ENCODE measurements at regions not wholly inside any gene's neighbourhood (a gene's known extent, or its start where the extent isn't known, plus 50 kb on each side); places are given as distances from the start of the nearest gene placed in this dataset.
A peak's percentile ranks its signal among the peaks of the same experiment; 100 is the strongest.
"Not testable (repeated sequence)": the region's sequence is repeated elsewhere in the genome, so short reads cannot be mapped to it uniquely, and the experiment has no call there.

GRCh38 chr10:60623627-60624026 is 154.7 kb upstream of the CDK1 start:
- DNase-seq (ENCODE audit: extremely low read depth, low read depth, low spot score): no peak

- DNase-seq (ENCODE audit: extremely low read depth, low read depth, low spot score): no peak
Measured at GRCh38 chr10:60621018-60621417, 157.3 kb upstream of the CDK1 start.

DNA sequence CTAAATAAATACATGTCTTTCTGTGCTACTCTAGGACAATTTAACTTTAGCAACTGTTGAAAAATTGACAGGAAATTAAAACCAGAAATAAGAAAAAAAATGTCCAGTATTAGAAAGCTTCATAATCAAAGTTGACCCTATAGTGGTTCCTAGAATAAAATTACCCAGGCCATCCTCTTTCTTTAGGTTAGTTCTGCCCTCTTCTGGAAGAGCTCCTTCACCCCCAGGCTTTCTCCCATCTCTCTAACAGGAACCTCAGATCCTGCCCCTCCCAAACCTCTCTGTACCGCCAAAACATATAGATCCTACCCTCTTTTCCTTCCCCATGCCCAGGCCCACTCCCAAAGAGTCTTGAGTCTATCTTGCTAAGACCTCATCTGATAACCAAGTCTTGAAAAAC is 159.4 kb upstream of the CDK1 start:
- no peak for DNase-seq (ENCODE audit: extremely low read depth, low read depth, low spot score)

GRCh38 chr10:60615541-60615940 is 162.7 kb upstream of the CDK1 start:
- no peak for DNase-seq (ENCODE audit: extremely low read depth, low read depth, low spot score)

- no peak for DNase-seq (ENCODE audit: extremely low read depth, low read depth, low spot score)
Measured at GRCh38 chr10:60614363-60614762, 163.9 kb upstream of the CDK1 start.

DNA sequence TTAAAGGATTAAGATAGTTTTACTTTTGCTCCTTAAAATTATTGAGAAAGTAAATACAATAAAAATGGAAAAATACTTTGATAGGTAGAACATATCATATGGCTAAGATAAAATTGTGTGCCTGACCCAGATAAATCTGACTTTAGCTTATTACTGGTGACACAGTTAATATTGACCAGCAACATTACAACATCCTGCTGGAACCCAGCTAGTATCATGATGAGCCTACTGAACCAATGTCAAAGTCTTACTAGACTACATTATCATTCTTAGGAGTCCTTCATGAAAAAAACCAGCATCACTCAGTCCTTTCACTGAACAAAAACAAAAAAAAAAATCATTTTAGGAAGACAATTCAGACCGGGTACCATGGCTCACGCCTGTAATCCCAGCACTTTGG is 164.8 kb upstream of the CDK1 start:
- no peak for DNase-seq (ENCODE audit: extremely low read depth, low read depth, low spot score)

GRCh38 chr10:60611291-60611747 is 167.0 kb upstream of the CDK1 start:
- DNase-seq (ENCODE audit: extremely low read depth, low read depth, low spot score): peak; percentile 51

- no peak for DNase-seq (ENCODE audit: extremely low read depth, low read depth, low spot score)
Measured at GRCh38 chr10:60607372-60607771, 170.9 kb upstream of the CDK1 start.

GRCh38 chr10:60606343-60607080 is 171.8 kb upstream of the CDK1 start:
- peak; percentile 66 for DNase-seq (ENCODE audit: extremely low read depth, low read depth, low spot score)

DNA sequence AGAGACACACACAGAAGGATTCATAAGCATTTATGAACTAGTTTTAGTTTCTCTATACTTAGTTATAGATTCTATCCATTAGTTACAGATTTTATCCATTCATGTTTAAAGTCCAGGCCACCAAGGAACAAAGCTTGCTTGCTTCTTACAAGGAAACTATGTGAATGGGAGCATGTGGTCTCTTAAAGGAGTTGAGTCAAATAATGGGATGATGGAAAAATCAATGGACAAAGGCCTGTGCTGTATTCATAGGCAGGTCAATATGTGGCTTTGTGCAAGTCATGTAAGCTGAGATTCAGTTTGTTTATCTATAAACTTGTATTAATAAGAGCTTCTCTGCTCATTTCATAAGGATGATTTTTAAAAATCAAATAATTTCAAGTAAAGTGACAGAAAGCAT is 172.8 kb upstream of the CDK1 start:
- no peak for DNase-seq (ENCODE audit: extremely low read depth, low read depth, low spot score)

- DNase-seq (ENCODE audit: extremely low read depth, low read depth, low spot score): no peak
Measured at GRCh38 chr10:60604342-60604741, 173.9 kb upstream of the CDK1 start.

DNA sequence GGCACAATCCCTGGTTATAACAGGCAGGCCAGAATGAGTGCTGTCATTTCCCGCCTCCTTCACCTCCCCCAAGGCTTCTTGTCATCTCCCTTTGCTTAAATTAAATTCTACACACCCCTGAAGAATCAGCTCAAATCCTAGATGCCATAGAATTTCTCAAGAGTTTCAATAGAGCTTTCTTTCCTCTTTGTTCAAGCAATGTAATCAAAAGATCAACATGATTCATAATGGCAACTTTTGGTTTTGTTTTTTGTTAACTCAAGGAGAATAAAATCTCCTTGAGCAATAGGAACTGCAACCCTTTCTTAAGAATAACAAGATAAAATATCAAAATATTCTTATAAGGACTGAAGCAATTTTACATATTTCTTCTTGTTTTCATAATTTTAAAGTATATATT is 180.8 kb upstream of the CDK1 start:
- DNase-seq (ENCODE audit: extremely low read depth, low read depth, low spot score): no peak

GRCh38 chr10:60595852-60596251 is 182.4 kb upstream of the CDK1 start:
- no peak for DNase-seq (ENCODE audit: extremely low read depth, low read depth, low spot score)

DNA sequence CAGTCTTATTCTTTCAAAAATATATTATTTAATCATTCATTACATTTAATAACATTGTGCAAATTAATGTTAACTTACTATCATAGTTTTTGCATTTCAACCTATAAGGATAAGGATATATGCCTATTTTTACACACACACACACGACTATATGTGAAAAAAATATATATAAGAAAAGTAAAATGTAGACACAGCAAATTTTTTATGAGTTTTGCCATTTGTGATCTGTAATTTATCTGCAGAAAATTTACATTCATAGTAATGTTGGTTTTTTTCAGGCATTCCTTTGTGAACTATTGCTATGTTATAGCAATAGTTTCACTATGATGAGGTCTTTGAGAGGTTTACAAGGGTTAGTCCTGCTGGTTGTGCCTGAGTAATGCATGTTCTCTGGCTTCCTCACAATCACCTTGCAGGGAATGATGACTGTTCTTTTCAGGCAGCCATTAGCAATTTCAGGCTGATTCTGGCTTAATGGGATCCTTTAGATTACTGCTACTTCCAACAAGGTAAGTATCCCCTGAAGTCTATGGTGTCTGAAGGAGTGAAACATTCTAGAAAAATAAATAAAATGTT is 183.7 kb upstream of the CDK1 start:
- no peak for DNase-seq (ENCODE audit: extremely low read depth, low read depth, low spot score)

DNA sequence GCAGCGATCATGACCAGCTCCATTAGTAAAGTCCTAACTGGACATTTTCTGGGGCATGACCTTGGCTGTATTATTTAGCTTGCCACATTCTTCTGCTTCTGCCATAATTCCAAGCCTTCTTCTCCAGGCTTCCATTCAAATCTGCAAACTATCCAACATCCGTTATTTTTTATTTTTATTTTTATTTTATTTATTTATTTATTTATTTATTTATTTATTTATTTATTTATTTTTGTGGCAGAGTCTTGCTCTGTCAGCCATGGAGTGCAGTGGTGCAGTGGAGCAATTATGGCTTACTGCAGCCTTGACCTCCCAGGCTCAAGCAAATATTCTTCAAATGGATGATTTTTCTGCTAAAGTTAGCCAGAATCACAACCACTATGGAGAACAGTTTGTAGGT is 187.2 kb upstream of the CDK1 start:
- DNase-seq (ENCODE audit: extremely low read depth, low read depth, low spot score): no peak

- DNase-seq (ENCODE audit: extremely low read depth, low read depth, low spot score): no peak
Measured at GRCh38 chr10:60589376-60589775, 188.9 kb upstream of the CDK1 start.

DNA sequence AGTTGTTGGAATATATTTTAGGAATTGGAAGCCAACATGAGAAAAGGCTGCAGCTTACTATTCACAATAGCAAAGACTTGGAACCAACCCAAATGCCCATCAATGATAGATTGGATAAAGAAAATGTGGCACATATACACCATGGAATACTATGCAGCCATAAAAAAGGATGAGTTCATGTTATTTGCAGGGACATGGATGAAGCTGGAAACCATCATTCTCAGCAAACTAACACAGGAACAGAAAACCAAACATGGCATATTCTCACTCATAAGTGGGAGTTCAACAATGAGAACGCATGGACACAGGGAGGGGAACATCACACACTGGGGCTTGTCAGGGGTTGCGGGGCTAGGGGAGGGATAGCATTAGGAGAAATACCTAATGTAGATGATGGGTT is 192.1 kb upstream of the ANK3 start:
- DNase-seq (ENCODE audit: extremely low read depth, low read depth, low spot score): not testable (repeated sequence)

DNA sequence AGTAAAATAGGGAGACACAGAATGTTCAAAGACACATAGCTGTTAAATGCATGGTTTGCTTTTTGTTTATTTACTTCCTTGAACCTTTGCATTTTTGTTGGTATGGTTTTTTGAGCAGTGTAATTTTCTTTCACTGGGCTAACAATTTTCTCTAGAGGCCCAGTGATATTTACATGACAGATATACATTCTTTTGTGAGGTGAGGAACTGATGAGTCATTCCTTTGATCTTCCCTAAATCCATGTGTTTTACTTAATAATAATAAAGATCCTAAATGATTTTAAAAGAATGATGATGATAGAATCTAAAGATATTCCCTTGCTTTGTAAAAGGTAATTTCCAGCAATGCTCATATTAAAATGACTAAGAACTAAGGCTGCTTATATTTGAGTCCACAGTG is 188.5 kb upstream of the ANK3 start:
- DNase-seq (ENCODE audit: extremely low read depth, low read depth, low spot score): no peak

DNA sequence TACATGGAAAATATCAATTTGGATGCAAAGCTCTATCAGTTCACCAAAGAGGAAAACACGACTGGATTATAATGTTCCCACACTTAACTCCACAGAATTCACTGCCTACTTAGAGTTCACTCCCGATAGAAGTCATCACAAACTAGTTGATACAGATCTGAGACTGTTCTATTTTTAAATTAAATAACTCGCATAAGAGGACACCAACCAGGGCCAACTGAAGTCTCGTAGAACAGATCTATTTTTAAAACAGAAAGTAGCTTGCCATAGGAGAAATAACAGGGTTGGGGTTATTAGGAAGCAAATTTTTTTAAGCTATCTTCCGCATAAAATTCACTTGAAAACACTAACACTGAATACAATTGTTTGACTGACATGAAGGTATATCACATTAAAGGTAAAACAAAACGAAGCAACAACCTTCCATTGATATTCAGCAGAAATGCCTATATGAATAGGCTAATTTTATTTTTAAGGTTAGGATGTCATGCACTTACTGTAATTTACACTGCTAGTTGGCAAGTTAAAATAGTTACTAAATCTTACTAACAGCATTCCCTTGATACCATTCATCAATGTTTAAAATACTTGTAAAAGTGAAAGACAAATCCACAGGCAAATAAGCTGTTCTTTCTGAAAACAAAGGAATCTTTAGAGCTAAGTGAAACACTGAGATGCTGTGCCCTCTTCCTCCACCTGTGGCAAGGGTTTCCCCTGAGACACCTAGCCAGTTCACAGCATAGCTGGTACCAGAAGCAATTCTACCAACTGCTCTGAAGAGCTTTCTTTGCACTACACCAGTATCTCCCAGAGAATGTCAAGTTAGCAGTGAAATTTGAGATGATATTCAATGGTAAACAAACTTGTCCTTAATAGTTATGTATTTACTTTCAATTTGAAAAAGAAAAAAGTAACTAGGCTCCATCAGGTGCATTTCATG is 186.7 kb upstream of the ANK3 start:
- no peak for DNase-seq (ENCODE audit: extremely low read depth, low read depth, low spot score)

DNA sequence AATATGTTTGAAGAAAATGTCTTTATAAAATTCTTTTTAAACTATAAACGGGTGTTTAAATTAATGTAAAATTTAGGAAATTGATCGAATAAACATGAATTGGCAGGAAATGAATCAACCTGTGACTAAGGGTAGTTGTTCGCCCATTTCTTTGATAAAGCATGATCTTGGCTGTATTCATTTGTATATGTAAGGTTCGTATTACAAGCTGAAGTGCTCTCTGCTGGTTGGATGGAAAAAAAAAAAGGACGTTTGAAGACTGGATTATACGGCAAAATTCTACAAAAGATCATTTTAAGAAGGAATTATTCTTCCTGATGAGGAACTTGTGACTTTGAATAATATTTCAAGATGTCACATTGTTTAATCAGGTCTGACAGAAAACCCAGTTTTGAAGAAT is 185.4 kb upstream of the ANK3 start:
- no peak for DNase-seq (ENCODE audit: extremely low read depth, low read depth, low spot score)

DNA sequence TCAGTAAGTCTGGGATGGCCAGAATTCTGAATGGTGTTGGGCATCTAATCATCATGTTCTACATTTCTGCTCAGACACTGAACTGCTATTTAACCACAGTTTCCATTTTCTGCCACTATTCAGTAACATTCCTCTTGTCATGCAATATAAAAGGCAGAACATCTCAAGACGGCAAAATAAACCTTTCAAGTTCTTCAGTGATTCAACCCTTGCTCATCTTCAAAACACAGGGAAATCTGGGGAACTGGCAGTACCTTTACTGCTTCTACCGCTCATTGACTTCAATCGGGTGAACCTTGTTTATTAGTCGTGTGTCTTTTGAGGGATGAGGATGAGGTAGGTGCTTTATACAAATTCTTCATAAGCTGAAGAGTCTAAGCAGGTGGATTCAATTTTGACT is 184.7 kb upstream of the ANK3 start:
- DNase-seq (ENCODE audit: extremely low read depth, low read depth, low spot score): no peak

- DNase-seq (ENCODE audit: extremely low read depth, low read depth, low spot score): no peak
Measured at GRCh38 chr10:60573336-60573735, 183.7 kb upstream of the ANK3 start.

Measured in glomerular endothelial cell (primary cell).